ENCODE measurements at regions not wholly inside any gene's neighbourhood (a gene's known extent, or its start where the extent isn't known, plus 50 kb on each side); places are given as distances from the start of the nearest gene placed in this dataset.
"Not testable (repeated sequence)": the region's sequence is repeated elsewhere in the genome, so short reads cannot be mapped to it uniquely, and the experiment has no call there.

DNA sequence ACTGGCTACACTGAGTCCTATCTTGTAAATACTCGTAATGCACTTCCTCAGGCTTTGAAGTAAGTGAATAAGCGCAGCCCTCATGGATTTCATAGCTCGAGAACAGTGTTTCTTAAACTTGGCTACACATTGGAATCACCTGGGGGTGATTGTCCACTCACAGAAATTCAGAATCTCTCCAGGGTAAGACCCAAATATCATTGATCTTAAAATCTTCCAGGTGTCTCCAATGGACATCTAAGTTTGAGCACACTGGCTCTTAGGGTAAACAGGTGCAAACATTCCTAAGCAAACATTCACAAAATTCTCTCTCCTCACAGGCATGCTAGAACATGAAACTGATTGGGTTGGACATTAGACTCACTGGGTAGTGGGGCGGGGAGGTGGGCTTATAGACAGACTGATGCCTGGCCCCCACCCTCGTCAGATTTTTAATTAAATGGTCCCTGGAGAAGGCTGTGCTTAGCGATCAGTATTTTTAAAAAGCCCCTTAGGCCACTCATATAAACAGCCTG lies 279.7 kb upstream of the TBL1XR1 start:
- DNase-seq (ENCODE audit: low spot score) = no peak

- no peak for DNase-seq (ENCODE audit: low spot score)
Observed at GRCh38 chr3:177478170-177478867, 281.0 kb upstream of the TBL1XR1 start.

DNA sequence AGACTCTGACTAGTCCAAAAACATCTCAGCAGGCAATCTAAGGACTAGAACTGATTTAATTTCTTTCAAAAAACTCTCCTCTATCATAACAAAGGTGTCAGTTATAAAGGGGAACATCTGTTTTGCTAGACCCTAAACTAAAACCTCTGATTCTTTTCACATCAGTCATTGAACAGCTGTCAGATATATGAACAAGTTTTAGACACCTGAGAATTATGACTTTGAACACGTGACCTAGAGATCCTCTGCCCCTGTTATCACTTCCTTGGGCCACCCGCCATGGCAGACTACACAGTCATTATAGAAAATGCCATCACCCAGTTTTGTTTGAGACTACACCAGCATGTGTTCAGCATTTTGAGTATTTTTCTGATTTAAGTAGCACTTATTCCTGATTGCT lies 282.3 kb upstream of the TBL1XR1 start:
- no peak for DNase-seq (ENCODE audit: low spot score)

DNA sequence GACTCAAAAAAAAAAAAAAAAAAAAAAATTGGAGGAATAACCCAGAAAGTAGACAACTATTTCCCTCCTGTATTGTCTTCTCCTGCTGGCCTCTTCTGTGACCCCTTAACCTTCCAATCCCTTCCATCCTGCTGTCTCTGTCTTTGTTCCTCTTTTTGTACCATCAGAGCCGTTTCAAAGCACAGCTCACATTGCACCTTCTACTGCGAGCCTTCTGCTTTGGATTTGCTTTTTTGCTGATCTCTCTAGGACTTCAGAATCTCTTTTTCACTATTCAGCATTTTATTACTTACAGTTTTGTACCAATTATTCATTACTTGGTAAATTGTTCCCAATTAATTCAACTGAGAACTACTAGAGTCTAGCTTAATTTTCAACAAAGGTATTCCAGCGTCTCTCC lies 284.0 kb upstream of the TBL1XR1 start:
- DNase-seq (ENCODE audit: low spot score) = no peak

GRCh38 chr3:177482048-177482691 lies 284.9 kb upstream of the TBL1XR1 start:
- no peak for DNase-seq (ENCODE audit: low spot score)

DNA sequence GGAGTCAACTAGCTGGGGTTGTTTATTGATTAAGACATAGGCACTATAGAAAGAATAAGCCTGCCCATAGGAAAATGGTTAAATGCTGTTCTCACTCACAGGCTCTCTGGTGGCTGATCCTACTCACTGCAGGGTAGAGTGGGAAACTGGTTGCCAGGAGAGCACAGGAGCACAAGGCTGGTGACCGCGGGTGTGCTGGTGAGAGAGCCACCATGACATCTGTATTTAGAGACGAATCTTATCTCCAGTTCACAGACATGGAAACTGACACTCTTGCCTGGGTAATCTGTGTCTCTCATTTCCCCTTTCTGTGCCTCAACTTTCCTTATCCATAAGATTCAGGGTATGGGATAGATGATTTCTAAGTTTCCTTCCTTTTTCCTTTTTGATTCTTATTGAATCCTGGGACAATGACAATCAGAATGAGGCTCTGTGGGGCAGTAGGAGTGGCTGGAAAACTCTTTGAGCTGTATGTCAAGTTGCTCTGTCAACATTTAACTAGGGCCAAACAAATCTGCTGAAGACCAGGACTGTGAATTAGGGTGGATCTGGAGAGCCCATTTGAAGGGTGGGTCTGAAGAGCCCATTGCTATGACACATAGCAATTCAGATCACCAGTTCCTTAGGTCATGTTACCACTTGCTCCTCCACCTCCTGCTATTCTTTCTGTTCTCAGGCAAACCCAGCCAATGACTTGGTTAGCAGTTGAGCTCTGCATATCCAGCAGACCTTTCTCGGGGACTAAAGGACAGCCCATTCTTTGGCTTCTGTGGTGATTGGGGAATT lies 286.1 kb upstream of the TBL1XR1 start:
- DNase-seq (ENCODE audit: low spot score) = no peak

- no peak for DNase-seq (ENCODE audit: low spot score)
Observed at GRCh38 chr3:177484206-177484605, 286.9 kb upstream of the TBL1XR1 start.

- DNase-seq (ENCODE audit: low spot score) = no peak
Observed at GRCh38 chr3:177484926-177485325, 287.6 kb upstream of the TBL1XR1 start.

GRCh38 chr3:177487635-177488186 lies 290.4 kb upstream of the TBL1XR1 start:
- no peak for DNase-seq (ENCODE audit: low spot score)

DNA sequence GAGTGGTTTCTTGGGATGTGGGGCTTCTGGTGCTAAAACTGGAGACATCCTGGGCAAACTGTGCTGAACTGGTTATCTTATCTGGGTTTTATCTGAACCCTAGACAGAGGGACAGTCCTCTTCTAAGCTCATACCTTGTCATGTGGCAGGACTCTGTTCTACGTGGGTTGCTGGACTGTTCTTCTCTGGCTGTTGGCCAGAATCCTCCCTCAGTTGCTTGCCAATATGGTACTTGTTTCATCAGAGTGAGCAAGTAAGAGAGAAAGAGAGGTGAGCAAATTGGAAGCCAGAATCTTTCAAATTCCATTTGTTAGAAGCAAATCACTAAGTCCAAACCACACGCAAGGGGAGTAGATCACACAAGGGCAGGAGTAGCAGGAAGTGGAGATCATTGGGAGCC lies 291.5 kb upstream of the TBL1XR1 start:
- no peak for DNase-seq (ENCODE audit: low spot score)

DNA sequence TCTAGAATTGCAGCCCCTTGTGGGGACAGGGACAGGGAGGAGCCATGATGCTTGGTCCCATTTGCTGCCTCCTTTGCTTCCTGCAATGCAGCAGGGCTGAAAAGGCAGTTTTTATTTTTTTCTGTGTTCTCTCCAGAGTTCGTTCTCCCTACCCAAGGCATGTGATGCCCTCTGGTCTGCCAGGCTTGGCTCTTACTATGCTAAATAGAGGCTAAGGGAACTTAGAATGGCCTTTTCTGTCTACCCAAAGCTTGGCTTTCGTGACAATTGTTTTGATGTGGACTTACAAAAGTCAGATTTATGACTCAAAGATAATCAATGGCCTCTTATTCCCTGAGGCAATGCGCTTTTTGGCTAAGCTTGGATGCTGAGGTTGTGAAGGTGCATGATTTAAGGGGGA lies 293.3 kb upstream of the TBL1XR1 start:
- no peak for DNase-seq (ENCODE audit: low spot score)

DNA sequence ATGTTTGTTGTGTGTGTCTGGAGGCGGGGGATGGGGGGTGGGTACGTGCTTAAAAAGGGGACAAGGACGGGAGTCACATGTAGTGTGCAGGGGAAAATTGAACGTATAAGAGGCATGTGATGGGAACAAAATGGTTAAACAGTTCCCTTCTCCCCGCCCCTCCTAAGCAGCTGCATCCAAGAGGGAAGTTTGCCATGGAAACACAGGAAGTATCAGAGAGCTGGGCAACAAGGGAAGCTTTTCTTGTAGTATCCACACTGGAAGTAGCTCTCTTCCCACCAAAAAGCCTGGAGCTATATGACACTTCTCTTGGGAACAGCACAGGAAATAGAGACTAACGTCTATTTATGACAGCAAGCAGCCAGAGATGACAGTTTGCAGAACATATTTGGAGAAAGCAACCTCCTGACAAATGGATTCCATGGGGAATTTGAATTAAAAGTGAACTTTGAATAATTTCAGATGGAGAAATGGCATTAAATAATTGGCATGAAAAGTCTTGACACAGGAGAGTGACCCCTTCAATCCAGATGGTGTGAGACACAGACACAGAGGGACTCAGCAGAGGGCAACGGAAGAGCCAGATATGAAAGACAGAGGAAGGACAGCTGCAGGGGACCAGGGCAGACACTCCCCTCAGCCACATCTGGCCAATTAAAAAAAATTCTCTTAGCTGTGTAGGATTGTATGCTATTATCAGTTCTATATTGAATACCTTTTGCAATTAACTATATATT lies 294.2 kb upstream of the TBL1XR1 start:
- DNase-seq (ENCODE audit: low spot score) = peak; percentile 76

DNA sequence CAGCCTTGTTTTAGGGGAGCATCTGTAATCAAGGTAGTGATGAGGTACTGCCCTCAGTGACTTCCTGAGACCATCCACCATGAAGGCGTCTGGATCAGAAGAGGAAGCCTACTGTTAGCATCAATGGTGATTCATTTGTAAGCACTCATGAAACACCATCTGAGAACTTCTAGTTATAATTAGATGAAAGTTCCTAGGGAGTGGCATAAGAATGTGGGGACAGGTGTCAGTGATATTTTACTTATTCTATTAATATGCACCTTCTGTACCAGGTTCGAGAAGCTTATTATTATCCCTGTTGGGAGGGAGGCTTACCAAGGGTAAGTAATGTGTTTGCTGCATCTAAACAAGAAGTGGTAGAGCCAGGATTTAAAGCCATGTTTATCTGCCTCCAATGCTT lies 295.8 kb upstream of the TBL1XR1 start:
- DNase-seq (ENCODE audit: low spot score) = no peak

DNA sequence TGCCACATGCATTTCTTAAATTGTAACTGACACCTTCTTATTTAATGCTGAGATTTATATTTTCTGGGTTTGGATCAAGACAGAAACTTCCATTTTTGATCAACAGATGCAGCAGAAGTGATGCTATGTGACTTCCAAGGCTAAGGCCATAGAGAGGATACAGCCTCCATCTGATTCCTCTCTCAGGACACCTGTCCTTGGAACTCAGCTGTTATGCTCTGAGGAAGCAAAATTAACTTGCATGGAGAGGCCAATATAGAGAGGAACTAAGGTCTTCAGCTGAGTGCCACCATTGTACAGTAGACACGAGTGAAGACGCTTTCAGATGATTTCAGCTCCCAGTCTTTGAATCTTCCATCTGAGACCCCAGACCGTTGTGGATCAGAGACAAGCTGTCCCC lies 296.9 kb upstream of the TBL1XR1 start:
- DNase-seq (ENCODE audit: low spot score) = no peak

GRCh38 chr3:177495566-177495965 lies 298.3 kb upstream of the TBL1XR1 start:
- DNase-seq (ENCODE audit: low spot score) = no peak

DNA sequence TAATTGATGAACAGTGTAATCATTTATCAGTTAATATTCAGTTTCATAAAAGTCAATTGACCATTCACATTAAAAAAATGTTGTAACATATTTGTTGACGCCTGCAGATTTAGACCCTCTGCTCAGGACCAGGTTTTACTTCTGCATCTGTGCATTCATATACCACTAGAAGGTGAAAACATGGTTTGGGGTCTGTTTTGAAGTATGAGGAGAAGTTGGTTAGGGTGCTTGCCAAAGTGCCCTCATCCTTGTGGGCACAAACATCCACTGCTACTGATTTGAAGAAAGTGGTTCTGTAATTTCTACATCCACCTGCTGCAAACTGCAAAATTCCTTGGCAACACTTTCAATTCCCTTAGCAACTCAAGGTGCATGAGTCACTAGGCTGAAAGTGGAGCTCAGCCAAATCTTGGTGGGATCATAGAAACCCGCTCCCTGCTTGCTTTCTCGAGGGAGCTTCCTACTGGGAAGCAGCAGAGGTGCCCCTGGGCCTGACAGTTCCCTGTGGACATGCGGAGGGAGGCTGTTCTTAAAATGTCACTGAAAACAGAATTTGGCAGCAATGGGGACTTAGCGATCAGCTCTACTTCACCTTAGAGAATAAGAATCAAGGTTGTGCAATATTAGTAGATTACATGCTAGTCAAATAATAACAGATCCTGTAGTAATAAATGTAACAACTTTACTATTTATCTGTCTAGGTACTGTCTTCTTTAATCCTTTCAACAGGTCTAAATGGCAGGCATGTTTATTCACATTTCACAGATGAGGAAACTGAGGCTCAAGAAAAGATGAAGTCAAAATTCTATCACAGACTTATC lies 301.0 kb upstream of the TBL1XR1 start:
- no peak for DNase-seq (ENCODE audit: low spot score)

- DNase-seq (ENCODE audit: low spot score) = not testable (repeated sequence)
Observed at GRCh38 chr3:177499039-177499438, 301.8 kb upstream of the TBL1XR1 start.

- no peak for DNase-seq (ENCODE audit: low spot score)
Observed at GRCh38 chr3:177499779-177500423, 302.6 kb upstream of the TBL1XR1 start.

- no peak for DNase-seq (ENCODE audit: low spot score)
Observed at GRCh38 chr3:177510693-177511216, 313.5 kb upstream of the TBL1XR1 start.

Data from left forelimb (tissue), 1 donor.